KG1 (cell line): ENCODE measurements at regions not wholly inside any gene's neighbourhood (a gene's known extent, or its start where the extent isn't known, plus 50 kb on each side); places are given as distances from the start of the nearest gene placed in this dataset.
"Not testable (repeated sequence)": the region's sequence is repeated elsewhere in the genome, so short reads cannot be mapped to it uniquely, and the experiment has no call there.

ENCODE experiments used
- DNase-seq: peaks from one replicate; lab custom pipeline; 2025; lab: John Stamatoyannopoulos, UW

GRCh38 chr5:106814961-106815360 is 855.8 kb downstream of the EFNA5 start:
- no peak for DNase-seq

- DNase-seq, result no peak
Observed at GRCh38 chr5:106801554-106801953, 869.2 kb downstream of the EFNA5 start.

- DNase-seq, result no peak
Observed at GRCh38 chr5:106797996-106798395, 872.7 kb downstream of the EFNA5 start.

- DNase-seq, result no peak
Observed at GRCh38 chr5:106796081-106796480, 874.7 kb downstream of the EFNA5 start.

- DNase-seq, result no peak
Observed at GRCh38 chr5:106784846-106785245, 885.9 kb downstream of the EFNA5 start.

GRCh38 chr5:106780355-106780754 is 890.4 kb downstream of the EFNA5 start:
- no peak for DNase-seq

GRCh38 chr5:106776515-106776914 is 894.2 kb downstream of the EFNA5 start:
- DNase-seq, result not testable (repeated sequence)

- no peak for DNase-seq
Observed at GRCh38 chr5:106768392-106768791, 902.3 kb downstream of the EFNA5 start.

GRCh38 chr5:106766916-106767315 is 903.8 kb downstream of the EFNA5 start:
- DNase-seq, result no peak

GRCh38 chr5:106759581-106759980 is 911.2 kb downstream of the EFNA5 start:
- no peak for DNase-seq

GRCh38 chr5:106759152-106759551 is 911.6 kb downstream of the EFNA5 start:
- DNase-seq, result no peak

- DNase-seq, result no peak
Observed at GRCh38 chr5:106757672-106758071, 913.1 kb downstream of the EFNA5 start.

GRCh38 chr5:106755789-106756188 is 914.9 kb downstream of the EFNA5 start:
- no peak for DNase-seq

GRCh38 chr5:106755066-106755465 is 915.7 kb downstream of the EFNA5 start:
- no peak for DNase-seq

GRCh38 chr5:106749826-106750225 is 920.9 kb downstream of the EFNA5 start:
- DNase-seq, result no peak

- no peak for DNase-seq
Observed at GRCh38 chr5:106739127-106739526, 931.6 kb downstream of the EFNA5 start.

- DNase-seq, result no peak
Observed at GRCh38 chr5:106737111-106737510, 933.6 kb downstream of the EFNA5 start.

- no peak for DNase-seq
Observed at GRCh38 chr5:106732624-106733023, 938.1 kb downstream of the EFNA5 start.

- DNase-seq, result no peak
Observed at GRCh38 chr5:106730912-106731311, 939.8 kb downstream of the EFNA5 start.

GRCh38 chr5:106730506-106730905 is 940.2 kb downstream of the EFNA5 start:
- DNase-seq, result no peak

- DNase-seq, result no peak
Observed at GRCh38 chr5:106728208-106728607, 942.5 kb downstream of the EFNA5 start.

- no peak for DNase-seq
Observed at GRCh38 chr5:106727071-106727470, 943.7 kb downstream of the EFNA5 start.

GRCh38 chr5:106720367-106720766 is 950.4 kb downstream of the EFNA5 start:
- no peak for DNase-seq

GRCh38 chr5:106699796-106700195 is 970.9 kb downstream of the EFNA5 start:
- no peak for DNase-seq

- no peak for DNase-seq
Observed at GRCh38 chr5:106699198-106699597, 971.5 kb downstream of the EFNA5 start.
